ENCODE measurements at regions not wholly inside any gene's neighbourhood (a gene's known extent, or its start where the extent isn't known, plus 50 kb on each side); places are given as distances from the start of the nearest gene placed in this dataset.
A peak's percentile ranks its signal among the peaks of the same experiment; 100 is the strongest.

DNA sequence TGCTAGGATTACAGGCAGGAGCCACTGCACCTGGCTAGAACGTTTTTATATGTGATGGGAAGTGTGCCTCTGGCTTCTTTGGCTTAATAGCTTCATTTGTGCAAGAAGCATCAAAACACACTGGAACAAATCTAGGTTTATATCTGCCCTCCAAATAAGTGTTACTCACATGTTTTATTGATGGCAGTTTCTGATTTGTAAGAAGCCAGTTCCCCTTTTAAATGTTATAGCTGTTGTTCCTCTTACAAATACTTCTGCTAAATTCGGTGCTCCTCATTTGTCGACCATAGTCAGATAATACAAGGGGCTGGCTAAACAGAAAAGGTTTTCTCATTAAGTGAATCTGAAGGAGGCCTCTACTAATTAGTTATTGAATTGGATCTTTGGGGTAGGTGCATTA lies 307.1 kb upstream of the SEMA6D start:
- Histone ChIP-seq H3K27ac (no peak overlapping the region), H3K4me3 (no peak overlapping the region)
- no peak for DNase-seq (ENCODE audit: low spot score)
- no peak for TF ChIP-seq CTCF (IDR thresholded peaks at IDR 0.05)

GRCh38 chr15:47411733-47412132 lies 305.6 kb upstream of the SEMA6D start:
- no peak for TF ChIP-seq CTCF (IDR thresholded peaks at IDR 0.05)
- Histone ChIP-seq H3K27ac (no peak overlapping the region), H3K4me3 (peak overlapping the region; percentile 19)
- no peak for DNase-seq (ENCODE audit: low spot score)

DNA sequence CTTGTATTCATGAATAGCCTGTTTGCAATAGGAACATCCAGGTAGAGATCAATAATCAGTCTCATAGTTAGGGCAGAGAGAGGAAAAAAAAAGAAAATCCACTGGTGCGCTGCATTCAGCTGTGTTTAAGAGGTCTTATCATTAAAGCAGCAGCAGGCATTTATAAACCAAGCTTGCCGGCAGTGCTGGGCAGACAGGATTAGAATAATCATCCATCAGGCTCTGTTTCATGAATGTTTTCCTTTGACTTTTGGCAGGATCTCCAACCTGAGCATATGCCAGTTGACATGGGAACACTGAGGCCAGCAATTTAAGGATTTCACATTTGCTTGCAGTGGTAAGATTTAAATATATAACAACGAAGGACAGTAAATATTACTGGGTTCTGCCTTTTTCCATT lies 305.2 kb upstream of the SEMA6D start:
- TF ChIP-seq CTCF (IDR thresholded peaks at IDR 0.05): no peak
- no peak for DNase-seq (ENCODE audit: low spot score)
- Histone ChIP-seq H3K27ac (no peak overlapping the region), H3K4me3 (peak overlapping the region; percentile 19)

GRCh38 chr15:47412802-47413201 lies 304.5 kb upstream of the SEMA6D start:
- H3K4me3 ChIP-seq: no peak overlapping the region
- DNase-seq (ENCODE audit: low spot score): no peak
- no peak for TF ChIP-seq CTCF (IDR thresholded peaks at IDR 0.05)
- H3K27ac ChIP-seq: no peak overlapping the region

- DNase-seq (ENCODE audit: low spot score): no peak
- TF ChIP-seq CTCF (IDR thresholded peaks at IDR 0.05): no peak
- no peak overlapping the region for H3K27ac ChIP-seq
- H3K4me3 ChIP-seq: no peak overlapping the region
These were observed 303.1 kb upstream of the SEMA6D start for GRCh38 chr15:47414207-47414606.

- Histone ChIP-seq H3K4me3 (no peak overlapping the region), H3K27ac (no peak overlapping the region)
- TF ChIP-seq CTCF (IDR thresholded peaks at IDR 0.05): no peak
- no peak for DNase-seq (ENCODE audit: low spot score)
These were observed 301.8 kb upstream of the SEMA6D start for GRCh38 chr15:47415539-47415971.

DNA sequence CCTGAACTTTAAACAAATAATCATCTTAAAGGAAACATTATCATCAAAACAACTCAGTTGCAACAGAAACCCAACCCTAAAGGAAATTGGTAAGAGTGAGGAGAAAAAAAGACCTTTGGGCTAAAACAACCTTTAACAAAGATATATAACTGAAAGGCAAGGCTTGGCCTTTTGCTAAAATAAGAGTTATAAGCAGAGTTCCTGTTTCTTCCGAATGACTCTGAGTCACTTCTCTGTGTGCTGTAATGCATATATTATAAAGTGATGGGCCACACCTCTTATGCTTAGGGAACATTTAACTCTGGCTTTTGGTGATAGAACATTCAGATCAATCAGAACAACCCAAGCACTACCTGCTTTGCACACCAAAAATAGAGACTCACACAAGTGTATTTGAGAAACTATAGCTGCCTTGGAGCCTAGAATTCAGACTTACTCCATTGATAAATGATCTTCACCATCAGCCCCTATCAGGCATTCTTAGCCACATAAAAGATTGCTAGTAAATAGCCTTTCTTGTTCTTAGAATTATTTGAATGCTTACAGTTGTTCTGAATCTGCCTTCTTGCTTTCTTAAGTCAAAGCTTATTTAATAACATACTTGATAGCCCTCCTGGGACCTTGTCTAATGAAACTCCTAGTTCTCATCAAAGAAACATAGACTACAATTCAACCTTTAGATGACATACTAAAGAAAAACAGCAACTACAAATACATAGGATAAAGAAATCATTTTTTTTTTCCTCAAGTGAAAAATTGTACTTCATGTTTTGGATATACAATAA lies 294.2 kb upstream of the SEMA6D start:
- Histone ChIP-seq H3K27ac (no peak overlapping the region), H3K4me3 (no peak overlapping the region)
- no peak for DNase-seq (ENCODE audit: low spot score)
- no peak for TF ChIP-seq CTCF (IDR thresholded peaks at IDR 0.05)

Data from coronary artery (tissue), 2 donors.